ENCODE measurements at regions not wholly inside any gene's neighbourhood (a gene's known extent, or its start where the extent isn't known, plus 50 kb on each side); places are given as distances from the start of the nearest gene placed in this dataset.
"Not testable (repeated sequence)": the region's sequence is repeated elsewhere in the genome, so short reads cannot be mapped to it uniquely, and the experiment has no call there.

- not testable (repeated sequence) for TF ChIP-seq CTCF (IDR thresholded peaks at IDR 0.05); POLR2A (IDR thresholded peaks at IDR 0.05; ENCODE audit: low read depth)
Measured at GRCh38 chr6:167234576-167234975, 56.5 kb upstream of the UNC93A start.

Data from esophagus muscularis mucosa (tissue), 3 donors.